ENCODE measurements at regions not wholly inside any gene's neighbourhood (a gene's known extent, or its start where the extent isn't known, plus 50 kb on each side); places are given as distances from the start of the nearest gene placed in this dataset.
A peak's percentile ranks its signal among the peaks of the same experiment; 100 is the strongest.

- H3K27me3 ChIP-seq (ENCODE audit: control insufficient read depth, insufficient read depth, low read length, poor library complexity, severe bottlenecking) = no peaks in the 10 kb centered on the region
- H3K27ac ChIP-seq (ENCODE audit: insufficient read depth, low read depth, low read length, poor library complexity, severe bottlenecking) = no peak overlapping the region
- H3K36me3 ChIP-seq (ENCODE audit: control insufficient read depth, insufficient read depth, low read length) = no peaks in the 10 kb centered on the region
- no peaks in the 10 kb centered on the region for H3K9me3 ChIP-seq (ENCODE audit: control insufficient read depth, low read length)
- H3K4me3 ChIP-seq (ENCODE audit: insufficient read depth, low read depth, low read length) = no peak overlapping the region
- WGBS, 2 experiments = 89 to 92% methylated on average over 3 of the region's 3 CpGs
- H3K4me1 ChIP-seq (ENCODE audit: control insufficient read depth, insufficient read depth, low read length) = peaks cover 21% of the 10 kb centered on the region
These were observed 146.0 kb upstream of the BEND6 start for GRCh38 chr6:56808871-56809359.

- H3K4me3 ChIP-seq (ENCODE audit: insufficient read depth, low read depth, low read length) = no peak overlapping the region
- H3K27ac ChIP-seq (ENCODE audit: insufficient read depth, low read depth, low read length, poor library complexity, severe bottlenecking) = no peak overlapping the region
- H3K9me3 ChIP-seq (ENCODE audit: control insufficient read depth, low read length) = no peaks in the 10 kb centered on the region
- no peaks in the 10 kb centered on the region for H3K36me3 ChIP-seq (ENCODE audit: control insufficient read depth, insufficient read depth, low read length)
- peaks cover 30% of the 10 kb centered on the region for H3K4me1 ChIP-seq (ENCODE audit: control insufficient read depth, insufficient read depth, low read length)
- 72 to 75% methylated on average over 2 to 4 of the region's 4 CpGs for WGBS, 2 experiments
- H3K27me3 ChIP-seq (ENCODE audit: control insufficient read depth, insufficient read depth, low read length, poor library complexity, severe bottlenecking) = no peaks in the 10 kb centered on the region
These were observed 146.9 kb upstream of the BEND6 start for GRCh38 chr6:56807989-56808337.

DNA sequence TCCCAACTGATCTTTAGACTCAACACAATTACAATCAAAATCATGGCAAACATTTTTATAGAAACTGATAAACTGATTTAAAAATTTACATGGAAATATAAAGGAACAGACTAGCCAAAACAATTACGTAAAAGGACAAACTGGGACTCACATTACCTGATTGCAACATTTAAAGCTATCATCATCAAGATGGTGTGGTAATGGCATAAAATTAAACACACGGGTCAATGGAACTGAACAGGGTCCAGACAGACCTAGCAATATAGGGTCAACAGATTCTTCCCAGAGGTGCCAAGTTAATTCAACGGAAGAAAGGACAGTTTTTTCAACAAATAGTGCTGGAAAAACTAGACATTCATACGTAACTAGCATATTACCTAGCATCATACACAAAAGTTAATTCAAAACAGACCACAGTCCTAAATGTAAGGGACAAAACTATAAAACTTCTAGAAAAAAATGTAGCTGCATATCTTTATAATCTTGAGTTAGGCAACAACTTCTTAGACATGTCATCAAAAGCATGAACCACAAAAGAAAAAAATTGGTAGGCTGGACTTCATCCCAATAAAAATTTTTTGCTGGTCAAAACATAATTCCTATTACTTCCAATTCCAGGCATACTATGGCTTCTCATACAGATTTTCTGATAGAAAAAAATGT, 147.4 kb upstream of the BEND6 start:
- Histone ChIP-seq H3K4me1 (ENCODE audit: control insufficient read depth, insufficient read depth, low read length) (peaks cover 30% of the 10 kb centered on the region), H3K9me3 (ENCODE audit: control insufficient read depth, low read length) (no peaks in the 10 kb centered on the region), H3K27me3 (ENCODE audit: control insufficient read depth, insufficient read depth, low read length, poor library complexity, severe bottlenecking) (no peaks in the 10 kb centered on the region), H3K36me3 (ENCODE audit: control insufficient read depth, insufficient read depth, low read length) (no peaks in the 10 kb centered on the region), H3K27ac (ENCODE audit: insufficient read depth, low read depth, low read length, poor library complexity, severe bottlenecking) (no peak overlapping the region), H3K4me3 (ENCODE audit: insufficient read depth, low read depth, low read length) (no peak overlapping the region)
- WGBS, 2 experiments = 92% methylated on average over 3 to 4 of the region's 4 CpGs

- peak overlapping the region; percentile 70 for H3K27ac ChIP-seq (ENCODE audit: insufficient read depth, low read depth, low read length, poor library complexity, severe bottlenecking)
- peaks cover 30% of the 10 kb centered on the region for H3K4me1 ChIP-seq (ENCODE audit: control insufficient read depth, insufficient read depth, low read length)
- no peak overlapping the region for H3K4me3 ChIP-seq (ENCODE audit: insufficient read depth, low read depth, low read length)
- WGBS, 2 experiments = 32 to 38% methylated on average over 1 of the region's 1 CpG
- no peaks in the 10 kb centered on the region for H3K9me3 ChIP-seq (ENCODE audit: control insufficient read depth, low read length)
- no peaks in the 10 kb centered on the region for H3K36me3 ChIP-seq (ENCODE audit: control insufficient read depth, insufficient read depth, low read length)
- H3K27me3 ChIP-seq (ENCODE audit: control insufficient read depth, insufficient read depth, low read length, poor library complexity, severe bottlenecking) = no peaks in the 10 kb centered on the region
These were observed 148.5 kb upstream of the BEND6 start for GRCh38 chr6:56806368-56806767.

DNA sequence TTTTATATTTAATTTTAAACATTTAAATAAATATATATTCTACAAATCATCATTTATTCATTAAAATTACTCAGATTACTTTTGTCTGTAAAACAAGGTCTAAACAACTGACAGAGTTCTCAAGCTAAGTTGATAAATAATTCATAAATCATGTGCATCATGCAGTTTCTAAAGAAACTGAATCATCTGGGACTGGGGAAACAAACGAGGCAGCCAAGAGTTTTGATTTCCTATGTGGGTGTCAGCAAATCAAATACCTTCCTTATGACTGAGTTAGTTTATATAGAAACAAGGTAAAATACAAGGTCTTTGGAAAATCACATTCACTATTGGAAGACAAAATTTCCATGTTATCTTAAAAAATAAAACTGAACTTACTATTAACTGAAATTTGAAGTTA, 149.9 kb upstream of the BEND6 start:
- Histone ChIP-seq H3K4me3 (ENCODE audit: insufficient read depth, low read depth, low read length) (no peak overlapping the region), H3K27me3 (ENCODE audit: control insufficient read depth, insufficient read depth, low read length, poor library complexity, severe bottlenecking) (no peaks in the 10 kb centered on the region), H3K36me3 (ENCODE audit: control insufficient read depth, insufficient read depth, low read length) (no peaks in the 10 kb centered on the region), H3K27ac (ENCODE audit: insufficient read depth, low read depth, low read length, poor library complexity, severe bottlenecking) (no peak overlapping the region), H3K4me1 (ENCODE audit: control insufficient read depth, insufficient read depth, low read length) (peaks cover 30% of the 10 kb centered on the region), H3K9me3 (ENCODE audit: control insufficient read depth, low read length) (no peaks in the 10 kb centered on the region)
- 67 to 82% methylated on average over 1 of the region's 1 CpG for whole genome bisulfite sequencing, 2 experiments

DNA sequence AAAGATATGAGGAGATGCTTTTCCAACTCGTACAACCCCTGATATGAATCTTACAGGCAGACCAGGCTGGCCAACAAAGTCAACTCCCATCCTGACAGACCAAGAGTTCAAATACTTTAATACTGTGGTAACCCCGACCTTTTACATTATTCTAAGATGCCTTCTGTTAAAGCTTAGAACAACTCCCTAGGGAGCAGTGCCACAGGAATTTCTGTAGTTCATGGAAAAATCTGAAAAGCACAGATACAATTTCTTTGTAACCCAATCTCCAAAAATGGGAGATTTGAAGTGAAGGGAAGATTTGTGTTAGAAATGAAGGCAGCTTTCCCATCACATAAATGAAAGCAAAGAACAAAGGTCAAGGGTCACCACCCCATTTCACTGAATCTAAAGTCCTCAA, 151.3 kb upstream of the BEND6 start:
- peaks cover 24% of the 10 kb centered on the region for H3K4me1 ChIP-seq (ENCODE audit: control insufficient read depth, insufficient read depth, low read length)
- H3K4me3 ChIP-seq (ENCODE audit: insufficient read depth, low read depth, low read length) = no peak overlapping the region
- H3K27ac ChIP-seq (ENCODE audit: insufficient read depth, low read depth, low read length, poor library complexity, severe bottlenecking) = no peak overlapping the region

DNA sequence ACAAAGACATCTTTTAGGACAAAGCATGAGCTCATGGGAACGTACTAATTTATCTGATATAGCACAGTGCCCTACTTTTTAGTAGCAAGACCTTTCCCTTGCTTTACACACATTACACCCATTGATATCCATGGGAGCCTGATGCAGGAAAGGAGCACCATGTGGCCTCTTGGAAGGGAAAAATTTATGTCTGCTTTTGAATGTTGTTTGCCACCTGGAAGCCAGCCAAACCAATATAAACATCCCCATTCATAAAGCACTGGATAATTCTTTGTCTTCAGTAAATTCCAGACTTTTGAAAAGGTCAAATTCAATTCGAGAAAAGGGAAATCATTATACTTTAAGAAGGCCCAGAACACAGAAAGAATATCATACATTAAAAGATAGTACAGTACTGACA, 152.3 kb upstream of the BEND6 start:
- Histone ChIP-seq H3K27me3 (ENCODE audit: control insufficient read depth, insufficient read depth, low read length, poor library complexity, severe bottlenecking) (no peaks in the 10 kb centered on the region), H3K27ac (ENCODE audit: insufficient read depth, low read depth, low read length, poor library complexity, severe bottlenecking) (no peak overlapping the region), H3K4me1 (ENCODE audit: control insufficient read depth, insufficient read depth, low read length) (peaks cover 24% of the 10 kb centered on the region), H3K9me3 (ENCODE audit: control insufficient read depth, low read length) (no peaks in the 10 kb centered on the region), H3K4me3 (ENCODE audit: insufficient read depth, low read depth, low read length) (no peak overlapping the region), H3K36me3 (ENCODE audit: control insufficient read depth, insufficient read depth, low read length) (no peaks in the 10 kb centered on the region)
- 89 to 98% methylated on average over 1 to 2 of the region's 2 CpGs for WGBS, 2 experiments

More for the DNA sequence above, 151.3 kb upstream of the BEND6 start:
- no peaks in the 10 kb centered on the region for H3K27me3 ChIP-seq (ENCODE audit: control insufficient read depth, insufficient read depth, low read length, poor library complexity, severe bottlenecking)
- H3K9me3 ChIP-seq (ENCODE audit: control insufficient read depth, low read length) = no peaks in the 10 kb centered on the region
- no peaks in the 10 kb centered on the region for H3K36me3 ChIP-seq (ENCODE audit: control insufficient read depth, insufficient read depth, low read length)
- WGBS, 2 experiments = 76 to 77% methylated on average over 2 of the region's 2 CpGs

DNA sequence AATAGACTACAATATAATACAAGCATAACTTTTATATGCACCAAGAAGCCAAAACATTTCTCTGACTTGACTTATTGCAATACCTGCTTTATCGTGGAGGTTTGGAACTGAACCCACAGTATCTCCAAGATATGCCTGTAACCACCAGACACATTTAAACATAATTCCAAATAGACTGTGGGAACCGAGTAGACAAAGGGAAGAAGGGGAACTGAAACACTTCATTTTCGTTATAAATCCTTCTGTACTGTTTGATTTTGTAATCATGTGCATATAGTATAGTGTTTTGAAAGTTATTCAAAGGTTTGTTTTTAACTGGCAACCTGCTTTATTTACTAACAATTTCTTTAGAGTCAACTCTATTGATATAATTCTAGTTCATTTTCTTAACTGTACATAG, 154.9 kb upstream of the BEND6 start:
- no peaks in the 10 kb centered on the region for H3K9me3 ChIP-seq (ENCODE audit: control insufficient read depth, low read length)
- WGBS, 2 experiments = 99 to 100% methylated on average over 2 to 3 of the region's 3 CpGs
- peaks cover 18% of the 10 kb centered on the region for H3K4me1 ChIP-seq (ENCODE audit: control insufficient read depth, insufficient read depth, low read length)
- H3K36me3 ChIP-seq (ENCODE audit: control insufficient read depth, insufficient read depth, low read length) = no peaks in the 10 kb centered on the region
- H3K27me3 ChIP-seq (ENCODE audit: control insufficient read depth, insufficient read depth, low read length, poor library complexity, severe bottlenecking) = no peaks in the 10 kb centered on the region
- no peak overlapping the region for H3K27ac ChIP-seq (ENCODE audit: insufficient read depth, low read depth, low read length, poor library complexity, severe bottlenecking)
- no peak overlapping the region for H3K4me3 ChIP-seq (ENCODE audit: insufficient read depth, low read depth, low read length)

GRCh38 chr6:56798163-56798562, 155.5 kb upstream of the DST start:
- 93 to 100% methylated on average over 2 of the region's 2 CpGs for WGBS, 2 experiments
- H3K27me3 ChIP-seq (ENCODE audit: control insufficient read depth, insufficient read depth, low read length, poor library complexity, severe bottlenecking) = no peaks in the 10 kb centered on the region
- H3K4me3 ChIP-seq (ENCODE audit: insufficient read depth, low read depth, low read length) = no peak overlapping the region
- no peak overlapping the region for H3K27ac ChIP-seq (ENCODE audit: insufficient read depth, low read depth, low read length, poor library complexity, severe bottlenecking)
- H3K36me3 ChIP-seq (ENCODE audit: control insufficient read depth, insufficient read depth, low read length) = no peaks in the 10 kb centered on the region
- no peaks in the 10 kb centered on the region for H3K9me3 ChIP-seq (ENCODE audit: control insufficient read depth, low read length)
- peaks cover 11% of the 10 kb centered on the region for H3K4me1 ChIP-seq (ENCODE audit: control insufficient read depth, insufficient read depth, low read length)

DNA sequence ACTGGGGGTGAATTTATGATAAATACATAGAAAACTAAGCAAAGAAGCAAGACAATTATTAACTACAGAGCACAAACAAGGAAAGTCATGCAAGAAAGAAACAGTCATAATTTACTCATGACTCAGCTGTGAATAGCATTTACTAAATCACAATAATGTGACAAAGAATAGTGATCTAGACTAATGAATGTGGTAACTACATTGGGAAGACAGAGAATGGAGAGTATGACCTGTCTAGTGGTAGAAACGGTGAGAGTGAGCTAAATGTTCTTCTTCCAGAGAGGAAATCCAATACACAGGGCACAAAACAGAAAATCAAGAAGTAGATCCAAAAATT, 153.5 kb upstream of the DST start:
- 80 to 82% methylated on average over 1 of the region's 1 CpG for WGBS, 2 experiments
- H3K36me3 ChIP-seq (ENCODE audit: control insufficient read depth, insufficient read depth, low read length) = no peaks in the 10 kb centered on the region
- H3K27me3 ChIP-seq (ENCODE audit: control insufficient read depth, insufficient read depth, low read length, poor library complexity, severe bottlenecking) = no peaks in the 10 kb centered on the region
- no peaks in the 10 kb centered on the region for H3K9me3 ChIP-seq (ENCODE audit: control insufficient read depth, low read length)
- H3K27ac ChIP-seq (ENCODE audit: insufficient read depth, low read depth, low read length, poor library complexity, severe bottlenecking) = no peak overlapping the region
- no peak overlapping the region for H3K4me3 ChIP-seq (ENCODE audit: insufficient read depth, low read depth, low read length)
- H3K4me1 ChIP-seq (ENCODE audit: control insufficient read depth, insufficient read depth, low read length) = peaks cover 10% of the 10 kb centered on the region

Data from ectodermal cell (in vitro differentiated cells).